A673 (cell line): ENCODE measurements at regions not wholly inside any gene's neighbourhood (a gene's known extent, or its start where the extent isn't known, plus 50 kb on each side); places are given as distances from the start of the nearest gene placed in this dataset.
"Not testable (repeated sequence)": the region's sequence is repeated elsewhere in the genome, so short reads cannot be mapped to it uniquely, and the experiment has no call there.

Experiments
- BruUV-seq: library from RNA; stranded (reverse); fragments of 400-500 nt; replicated peaks from 2 replicates; lab custom pipeline; 2021; lab: Mats Ljungman, UMichigan
- CTCF ChIA-PET: fragments of 300-600 bp; sonication (Branson Sonifier 250); formaldehyde crosslinking; loops from one replicate; lab custom pipeline; 2022; ENCODE audit warnings: antibody characterized with exemption; lab: Charles Lee
- POLR2A ChIA-PET: fragments of 300-600 bp; sonication (Branson Sonifier 250); formaldehyde crosslinking; loops from one replicate; lab custom pipeline; 2022; ENCODE audit warnings: antibody characterized with exemption; ENCODE audit not compliant: low non-redundant PET; lab: Charles Lee
- DNase-seq: peaks from one replicate; pipeline ENCODE4 v3.0.0-alpha.2; 2015; ENCODE audit warnings: low spot score
- H3K27ac ChIP-seq: fragments of 200-600 bp; sonication (generic); 2 replicates; pipeline ENCODE4 v1.5.1; 2016; ENCODE audit warnings: mixed run types, low read depth, mild to moderate bottlenecking, mixed read lengths, antibody characterized with exemption, low read length; ENCODE audit not compliant: poor library complexity, severe bottlenecking
- H3K27me3 ChIP-seq: fragments of 200-600 bp; sonication (generic); replicated peaks from 2 replicates; pipeline ENCODE4 v1.6.1; 2017; ENCODE audit warnings: mixed run types, low read depth, mild to moderate bottlenecking, mixed read lengths, antibody characterized with exemption, low read length; ENCODE audit not compliant: insufficient read depth, poor library complexity
- H3K36me3 ChIP-seq: fragments of 200-600 bp; sonication (generic); 2 replicates; pipeline ENCODE4 v1.6.1; 2016; ENCODE audit warnings: mixed run types, mild to moderate bottlenecking, mixed read lengths, antibody characterized with exemption, low read length; ENCODE audit not compliant: insufficient read depth, poor library complexity, severe bottlenecking
- H3K4me1 ChIP-seq: fragments of 200-600 bp; sonication (generic); 2 replicates; pipeline ENCODE4 v1.6.1; 2017; ENCODE audit warnings: mixed run types, mild to moderate bottlenecking, mixed read lengths, antibody characterized with exemption, low read length; ENCODE audit not compliant: insufficient read depth, poor library complexity, severe bottlenecking
- H3K4me3 ChIP-seq: fragments of 200-600 bp; sonication (generic); 2 replicates; pipeline ENCODE4 v1.5.1; 2016; ENCODE audit warnings: low read depth, mixed run types, mild to moderate bottlenecking, mixed read lengths, low read length; ENCODE audit not compliant: poor library complexity, severe bottlenecking
- H3K9me3 ChIP-seq: fragments of 200-600 bp; sonication (generic); 2 replicates; pipeline ENCODE4 v1.6.1; 2016; ENCODE audit warnings: mixed run types, low read depth, mild to moderate bottlenecking, mixed read lengths, antibody characterized with exemption, low read length; ENCODE audit not compliant: poor library complexity, severe bottlenecking
- CTCF ChIP-seq: fragments of 300-800, 200-600 bp; sonication (generic); conservative IDR thresholded peaks from 2 replicates; pipeline ENCODE4 v1.5.1; 2017; ENCODE audit warnings: low read depth, mild to moderate bottlenecking, antibody characterized with exemption, low read length, moderate library complexity, mixed read lengths
- EZH2 ChIP-seq: fragments of 200-600 bp; sonication (generic); IDR thresholded peaks from 2 replicates; pipeline ENCODE4 v1.6.1; 2017; ENCODE audit warnings: borderline replicate concordance, low read depth, mild to moderate bottlenecking, mixed read lengths, antibody characterized with exemption, low read length; ENCODE audit not compliant: poor library complexity, severe bottlenecking
- intact Hi-C: fragments of 100-400 bp; cut with micrococcal nuclease; formaldehyde crosslinking; loops from one replicate; pipeline ENCODE4 v1.10.0; 2022; ENCODE audit not compliant: unreplicated experiment

- TF ChIP-seq CTCF: no peak
- no peak for TF ChIP-seq EZH2
- no peak overlapping the region for H3K4me3 ChIP-seq
- H3K4me1 ChIP-seq: no peaks in the 10 kb centered on the region
- H3K27ac ChIP-seq: no peak overlapping the region
- H3K27me3 ChIP-seq: no peaks in the 10 kb centered on the region
- ChIA-PET POLR2A (no interaction called here), CTCF (no interaction called here)
- H3K9me3 ChIP-seq: no peaks in the 10 kb centered on the region
- no peaks in the 10 kb centered on the region for H3K36me3 ChIP-seq
- intact Hi-C loops: no loop called here
- DNase-seq: no peak
- no TSS peak for BruUV-seq
Measured at GRCh38 chr12:126974779-126975178, 1292.2 kb upstream of the TMEM132C start.

- Histone ChIP-seq H3K27me3 (no peaks in the 10 kb centered on the region), H3K9me3 (no peaks in the 10 kb centered on the region), H3K36me3 (no peaks in the 10 kb centered on the region), H3K27ac (no peak overlapping the region), H3K4me3 (no peak overlapping the region), H3K4me1 (no peaks in the 10 kb centered on the region)
- POLR2A ChIA-PET: no interaction called here
- intact Hi-C loops: no loop called here
- no peak for DNase-seq
- CTCF ChIA-PET: no interaction called here
- TF ChIP-seq CTCF (no peak), EZH2 (no peak)
- BruUV-seq: no TSS peak
Measured at GRCh38 chr12:126976579-126976978, 1290.4 kb upstream of the TMEM132C start.

- H3K4me3 ChIP-seq, POLR2A ChIA-PET, H3K27me3 ChIP-seq, DNase-seq, BruUV-seq, H3K27ac ChIP-seq, H3K9me3 ChIP-seq, H3K36me3 ChIP-seq, CTCF ChIA-PET, H3K4me1 ChIP-seq, intact Hi-C loops: not testable (repeated sequence)
Measured at GRCh38 chr12:126979564-126979963, 1287.4 kb upstream of the TMEM132C start.

- no TSS peak for BruUV-seq
- no peak for TF ChIP-seq EZH2
- no peak for TF ChIP-seq CTCF
- Histone ChIP-seq H3K27ac (no peak overlapping the region), H3K36me3 (no peaks in the 10 kb centered on the region), H3K4me1 (no peaks in the 10 kb centered on the region), H3K27me3 (no peaks in the 10 kb centered on the region), H3K9me3 (peaks cover 6% of the 10 kb centered on the region), H3K4me3 (no peak overlapping the region)
- intact Hi-C loops: no loop called here
- POLR2A ChIA-PET: interaction anchor here (0.6 kb wide), 1 partner anchor 8 kb away, joined by 3 read pairs; no protein-coding TSS in a partner anchor
- DNase-seq: no peak
- CTCF ChIA-PET: no interaction called here
Measured at GRCh38 chr12:126982707-126983106, 1284.3 kb upstream of the TMEM132C start.

- intact Hi-C loops, DNase-seq, H3K27me3 ChIP-seq, H3K4me1 ChIP-seq, H3K9me3 ChIP-seq, H3K27ac ChIP-seq, H3K4me3 ChIP-seq, BruUV-seq, POLR2A ChIA-PET, CTCF ChIA-PET, H3K36me3 ChIP-seq: not testable (repeated sequence)
Measured at GRCh38 chr12:126983735-126984134, 1283.2 kb upstream of the TMEM132C start.
